ENCODE measurements at regions not wholly inside any gene's neighbourhood (a gene's known extent, or its start where the extent isn't known, plus 50 kb on each side); places are given as distances from the start of the nearest gene placed in this dataset.

- H4K20me1 ChIP-seq (ENCODE audit: insufficient read depth, low read length) = no peaks in the 10 kb centered on the region
- H3K27me3 ChIP-seq (ENCODE audit: control insufficient read depth in 1 of 2, insufficient read depth in 2 of 2, low read length in 2 of 2) = no peaks in the 10 kb centered on the region; a peak in 1 of 5 replicates
- peaks cover 66% of the 10 kb centered on the region for H3K9me3 ChIP-seq (ENCODE audit: low read length)
- no TSS peak for BruUV-seq (replicated peaks)
- H2AFZ ChIP-seq (ENCODE audit: low read length) = no peak overlapping the region
- H3K4me1 ChIP-seq (ENCODE audit: insufficient read depth, low read length) = no peaks in the 10 kb centered on the region
- intact Hi-C loops (cut with micrococcal nuclease; ENCODE audit: unreplicated experiment) (no loop called here), in situ Hi-C loops (cut with HindIII; ENCODE audit: extremely low pct_ligation_motif_present, low pct_unique_long_range_greater_than_20kb) (no loop called here)
- ATAC-seq (no peak), FAIRE-seq (no peak), DNase-seq (ENCODE audit: low spot score) (no peak)
- no peaks in the 10 kb centered on the region for H3K79me2 ChIP-seq (ENCODE audit: insufficient read depth, low read length)
- no peak overlapping the region for H3K4me2 ChIP-seq (ENCODE audit: low read depth, low read length)
- H3K36me3 ChIP-seq (replicated peaks in 1 of 2; ENCODE audit: control insufficient read depth in 1 of 2, insufficient read depth in 2 of 2, low read length in 2 of 2) = no peaks in the 10 kb centered on the region
- WGBS (ENCODE audit: low lambda C conversion rate) = 10% methylated on average over 5 of the region's 5 CpGs
- ChIA-PET CTCF (ENCODE audit: low intra/inter-chr PET ratio, low total read pairs) (no interaction called here), POLR2A (no interaction called here)
- no peak overlapping the region for H3K4me3 ChIP-seq (replicated peaks in 1 of 3; ENCODE audit: insufficient read depth in 1 of 3, low read depth in 2 of 3, low read length in 3 of 3)
- H3K27ac ChIP-seq (ENCODE audit: extremely low read length, insufficient read depth, low read length) = no peak overlapping the region
- no peak for TF ChIP-seq ZBED4 (CRISPR knock-in tag; IDR thresholded peaks at IDR 0.05; ENCODE audit: borderline replicate concordance)
- no peak for TF ChIP-seq DNMT3B (CRISPR knock-in tag; conservative IDR thresholded peaks at IDR 0.05)
- no peak for TF ChIP-seq FOXA1 (IDR thresholded peaks at IDR 0.05)
- TF ChIP-seq FOXA1 (CRISPR knock-in tag; IDR thresholded peaks at IDR 0.05) = no peak
- no peak for TF ChIP-seq ZNF652 (CRISPR knock-in tag; IDR thresholded peaks at IDR 0.05; ENCODE audit: borderline replicate concordance, low read depth)
- TF ChIP-seq RFX3 (CRISPR knock-in tag; IDR thresholded peaks at IDR 0.05) = no peak
- peak in 1 of 2 experiments; percentile 28; a peak in 2 of 4 replicates for TF ChIP-seq MAFK (conservative IDR thresholded peaks at IDR 0.05 in 1 of 2, IDR thresholded peaks at IDR 0.05 in 1 of 2; ENCODE audit: low read length in 2 of 2)
- TF ChIP-seq REXO4 (CRISPR knock-in tag; IDR thresholded peaks at IDR 0.05; ENCODE audit: borderline replicate concordance) = no peak
- no peak for TF ChIP-seq TFE3 (CRISPR knock-in tag; IDR thresholded peaks at IDR 0.05)
- peak; percentile 70; the same call in 1 of the 2 replicates for TF ChIP-seq NFE2L2 (IDR thresholded peaks at IDR 0.05; ENCODE audit: low read length)
- TF ChIP-seq CREBL2 (CRISPR knock-in tag; IDR thresholded peaks at IDR 0.05; ENCODE audit: borderline replicate concordance) = no peak
- TF ChIP-seq, protein P1, sequence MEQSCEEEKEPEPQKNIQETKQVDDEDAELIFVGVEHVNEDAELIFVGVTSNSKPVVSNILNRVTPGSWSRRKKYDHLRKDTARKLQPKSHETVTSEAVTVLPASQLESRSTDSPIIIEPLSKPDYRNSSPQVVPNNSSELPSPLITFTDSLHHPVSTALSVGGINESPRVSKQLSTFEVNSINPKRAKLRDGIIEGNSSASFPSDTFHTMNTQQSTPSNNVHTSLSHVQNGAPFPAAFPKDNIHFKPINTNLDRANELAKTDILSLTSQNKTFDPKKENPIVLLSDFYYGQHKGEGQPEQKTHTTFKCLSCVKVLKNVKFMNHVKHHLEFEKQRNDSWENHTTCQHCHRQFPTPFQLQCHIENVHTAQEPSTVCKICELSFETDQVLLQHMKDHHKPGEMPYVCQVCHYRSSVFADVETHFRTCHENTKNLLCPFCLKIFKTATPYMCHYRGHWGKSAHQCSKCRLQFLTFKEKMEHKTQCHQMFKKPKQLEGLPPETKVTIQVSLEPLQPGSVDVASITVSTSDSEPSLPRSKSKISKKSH (CRISPR knock-in tag; IDR thresholded peaks at IDR 0.05; ENCODE audit: borderline replicate concordance) = no peak
- TF ChIP-seq ISX (CRISPR knock-in tag; conservative IDR thresholded peaks at IDR 0.05) = no peak
- TF ChIP-seq FOXJ3 (CRISPR knock-in tag; IDR thresholded peaks at IDR 0.05; ENCODE audit: borderline replicate concordance) = no peak
- no peak for TF ChIP-seq SMAD3 (CRISPR knock-in tag; IDR thresholded peaks at IDR 0.05)
- no peak for TF ChIP-seq NFE2 (CRISPR knock-in tag; IDR thresholded peaks at IDR 0.05)
- no peak for TF ChIP-seq ZBTB20 (CRISPR knock-in tag; IDR thresholded peaks at IDR 0.05; ENCODE audit: borderline replicate concordance, low read depth)
- no peak for TF ChIP-seq GATAD2A (CRISPR knock-in tag; IDR thresholded peaks at IDR 0.05)
- no peak overlapping the region for H3K9ac ChIP-seq (ENCODE audit: insufficient read depth, low read depth, low read length)
These were observed 181.4 kb upstream of the PCDH7 start for GRCh38 chr4:30538794-30539193.
